GM21381 (cell line): ENCODE measurements at regions not wholly inside any gene's neighbourhood (a gene's known extent, or its start where the extent isn't known, plus 50 kb on each side); places are given as distances from the start of the nearest gene placed in this dataset.

Experiments
- ATAC-seq: cut with Tn5 transposase; IDR thresholded peaks from one replicate; pipeline ENCODE4 v1.9.1; 2021; ENCODE audit warnings: mild to moderate bottlenecking, moderate library complexity; ENCODE audit not compliant: unreplicated experiment

DNA sequence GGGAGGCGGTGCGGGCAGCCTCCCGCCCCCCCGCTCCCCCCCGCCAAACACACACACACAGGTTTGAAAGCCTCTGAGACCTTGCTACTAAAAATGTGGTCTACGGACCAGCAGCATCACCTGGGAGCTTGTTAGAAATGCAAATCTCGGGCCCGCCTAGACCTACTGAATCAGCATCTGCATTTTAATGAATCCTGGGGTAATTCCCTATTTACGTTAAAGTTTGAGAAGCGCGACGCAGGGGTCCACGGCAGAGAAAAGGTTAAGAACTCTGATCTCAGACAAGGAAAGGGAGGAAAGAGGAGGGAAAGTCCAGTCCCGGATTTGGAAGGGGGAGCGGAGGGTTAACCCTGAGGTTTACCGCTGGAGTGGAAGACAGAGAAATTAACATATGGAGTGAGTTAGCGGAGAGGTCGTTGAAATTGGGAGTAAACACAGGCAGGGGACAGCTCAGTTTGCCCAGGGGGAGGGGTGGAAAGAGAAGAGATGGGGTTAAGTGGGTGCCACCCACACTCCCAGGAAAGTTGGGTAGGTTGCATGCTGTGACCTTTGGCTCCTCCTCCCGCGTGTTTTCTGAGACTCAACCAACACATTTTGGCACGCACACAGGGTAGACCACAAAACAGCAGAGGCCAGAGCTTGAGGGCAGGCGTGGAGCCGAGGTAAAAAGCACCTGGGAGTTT, 483.6 kb downstream of the BCOR start:
- ATAC-seq, result peak; percentile 62

DNA sequence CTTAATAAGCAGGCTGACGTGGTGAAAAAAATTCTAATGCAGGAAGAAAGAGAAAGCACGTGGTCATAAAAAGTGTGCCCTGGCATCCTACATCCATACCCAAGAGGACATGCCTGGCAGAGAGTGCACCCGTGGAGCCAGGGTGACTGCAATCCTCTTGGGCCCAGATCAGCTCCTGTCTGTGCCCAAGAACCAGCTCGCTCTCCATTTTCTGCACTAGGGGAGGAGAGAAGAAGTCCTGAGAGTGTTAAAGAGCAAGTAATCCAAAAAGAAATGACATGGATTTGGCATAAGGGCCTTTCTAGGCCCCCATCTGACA, 483.1 kb downstream of the BCOR start:
- no peak for ATAC-seq

DNA sequence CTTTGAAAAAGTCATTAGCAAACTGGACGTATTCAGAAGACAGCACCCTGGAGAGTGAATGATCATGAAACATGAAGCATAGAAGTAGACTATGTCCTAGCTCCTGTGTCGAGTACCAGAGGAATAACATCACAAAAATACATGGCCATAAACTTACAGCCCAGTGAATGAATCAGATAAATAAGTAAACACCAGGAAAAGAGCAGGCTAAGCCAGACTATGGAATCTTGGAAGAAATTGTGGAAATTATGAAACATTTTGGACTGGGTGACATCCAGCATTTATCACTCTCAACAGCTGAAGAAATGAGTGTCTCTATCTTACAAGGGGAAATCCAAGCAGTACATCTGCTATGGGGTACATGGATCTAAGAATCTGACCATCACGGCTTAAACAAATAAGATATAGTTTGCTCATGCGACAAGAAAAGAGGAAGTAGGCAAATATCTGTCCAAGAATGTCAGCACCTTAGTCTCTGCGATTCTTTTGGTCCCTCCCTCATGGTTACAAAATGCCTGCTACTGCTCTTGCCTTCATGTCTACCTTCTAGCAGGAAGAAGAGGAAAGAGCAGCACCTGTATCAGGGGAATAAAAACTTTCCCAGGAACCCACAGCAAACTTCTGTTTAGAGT, 481.5 kb downstream of the BCOR start:
- ATAC-seq, result no peak

DNA sequence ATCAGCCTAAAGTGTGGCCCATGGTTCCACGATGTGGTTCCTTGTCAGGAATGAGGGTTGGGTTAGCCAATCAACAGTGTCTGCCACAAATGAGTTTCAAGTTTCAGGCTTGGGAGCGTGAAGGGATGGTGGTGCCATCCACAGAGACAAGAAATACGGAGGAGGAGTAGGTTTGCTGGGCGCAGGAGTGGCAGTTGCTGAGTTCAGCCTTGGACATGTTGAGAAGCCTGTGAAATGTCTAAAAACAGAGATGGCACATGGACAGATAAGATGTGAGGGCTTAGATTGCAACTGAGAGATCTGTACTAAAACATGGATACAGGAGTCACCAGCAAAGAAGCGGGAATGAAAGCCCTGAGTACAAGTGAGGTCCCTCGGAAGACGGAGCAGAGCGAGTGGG, 481.0 kb downstream of the BCOR start:
- ATAC-seq, result no peak

DNA sequence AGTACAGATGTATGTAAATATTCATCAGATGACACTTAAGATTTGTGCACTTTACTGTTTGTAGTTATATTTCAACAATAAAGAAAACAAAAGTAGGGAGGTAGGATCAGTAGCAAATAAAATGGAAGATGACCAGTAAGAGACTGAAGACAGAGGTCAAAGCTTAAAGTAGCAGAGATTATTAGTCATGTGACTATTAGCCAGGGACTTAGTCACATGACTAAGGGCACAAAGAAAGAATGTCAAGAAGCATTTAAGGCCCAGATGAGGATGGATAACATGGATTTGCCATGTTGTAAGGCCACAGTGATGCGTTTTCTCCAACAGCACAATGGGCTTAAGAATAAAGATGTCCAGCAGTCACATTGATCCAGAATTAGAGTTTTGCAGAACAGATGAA, 479.6 kb downstream of the BCOR start:
- no peak for ATAC-seq

DNA sequence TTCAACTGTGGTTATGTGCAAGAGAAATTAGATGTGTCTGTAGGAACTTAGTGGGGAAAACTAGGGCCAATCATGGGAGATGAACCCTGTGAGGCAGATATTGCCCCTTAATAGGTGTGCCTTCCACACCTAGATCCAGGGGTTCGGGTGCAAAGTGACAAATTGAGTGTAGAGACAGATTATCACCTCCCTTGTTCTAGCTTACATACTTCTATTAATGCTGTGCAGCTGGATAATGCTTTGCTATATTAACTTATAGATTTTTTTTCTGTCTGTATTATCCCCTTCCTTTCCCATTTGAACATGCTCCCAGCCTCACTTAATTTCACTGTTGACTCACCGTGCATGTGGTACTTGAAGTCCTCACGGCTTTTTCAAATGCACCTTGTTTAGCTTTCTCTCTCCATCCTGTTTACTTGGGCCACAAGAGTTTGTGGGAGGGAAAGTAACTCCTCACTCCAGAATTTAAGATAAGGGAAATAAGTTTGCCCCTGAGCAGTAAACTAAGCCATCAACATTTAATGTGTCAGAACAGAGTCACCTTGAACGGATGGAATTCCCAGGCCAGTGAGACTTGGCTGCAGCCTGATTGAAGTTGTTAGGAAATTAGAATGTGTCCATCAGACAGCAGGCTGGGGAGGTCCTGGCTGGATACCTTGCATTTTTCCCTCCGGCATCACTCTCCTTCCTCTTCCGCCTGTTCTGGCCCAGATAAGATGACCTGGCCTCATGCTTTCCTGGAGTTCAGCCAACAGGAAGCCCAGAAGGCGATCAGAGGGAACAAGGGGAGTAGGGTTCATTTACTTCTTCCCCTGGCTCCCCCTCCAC, 478.4 kb downstream of the BCOR start:
- ATAC-seq, result no peak

DNA sequence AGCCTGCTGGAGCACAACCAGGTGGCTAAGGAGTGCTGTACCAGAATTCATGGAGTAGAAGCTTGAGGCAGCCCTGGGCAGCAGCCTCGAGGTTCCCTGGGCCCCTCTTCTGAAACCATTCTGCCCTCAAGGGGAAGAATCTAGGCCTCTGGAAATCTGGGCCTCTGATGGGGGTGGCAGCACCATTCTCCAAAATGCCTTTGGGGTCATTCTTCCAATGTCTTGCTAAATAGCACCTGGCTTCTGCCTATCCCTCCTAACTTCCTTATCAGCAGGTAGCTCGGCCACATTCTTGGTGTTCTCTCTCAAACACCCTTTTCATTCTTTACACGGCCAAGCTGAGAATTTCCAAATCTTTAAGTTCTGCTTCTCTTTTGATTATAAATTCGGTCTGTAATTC, 473.6 kb downstream of the BCOR start:
- ATAC-seq, result no peak

DNA sequence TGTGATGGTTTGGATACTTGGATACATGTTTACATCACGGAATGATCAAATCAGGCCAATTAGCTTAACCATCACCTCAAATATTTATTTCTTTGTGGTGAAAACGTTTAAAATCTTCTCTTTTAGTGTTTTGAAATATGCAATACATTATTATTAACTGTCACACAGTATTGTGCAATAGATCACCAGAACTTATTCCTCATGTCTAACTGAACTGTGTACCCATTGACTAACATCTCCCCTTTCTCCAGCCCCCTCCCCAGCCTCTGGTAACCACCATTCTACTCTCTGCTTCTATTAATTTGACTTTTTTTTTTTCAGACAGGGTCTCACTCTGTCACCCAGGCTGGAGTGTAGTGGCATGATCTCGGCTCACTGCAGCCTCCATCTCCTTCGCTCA, 471.9 kb downstream of the BCOR start:
- no peak for ATAC-seq

DNA sequence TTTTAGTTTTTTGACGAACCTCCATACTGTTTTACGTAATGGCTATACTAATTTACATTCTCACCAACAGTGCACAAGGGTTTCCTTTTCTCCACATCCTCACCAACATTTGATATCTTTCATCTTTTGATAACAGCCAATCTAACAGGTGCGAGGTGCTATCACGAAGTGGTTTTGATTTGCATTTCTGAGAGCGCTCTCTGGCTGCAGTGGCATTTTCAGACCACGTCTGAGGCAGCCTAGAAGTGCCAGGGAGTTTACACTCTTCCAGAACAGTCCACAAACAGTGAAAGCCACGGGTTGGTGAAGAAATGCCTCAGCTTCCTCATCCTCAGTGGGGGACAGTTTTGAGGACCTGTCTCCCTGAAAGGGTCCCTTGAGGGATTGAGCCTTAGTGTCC, 471.0 kb downstream of the BCOR start:
- ATAC-seq, result no peak

DNA sequence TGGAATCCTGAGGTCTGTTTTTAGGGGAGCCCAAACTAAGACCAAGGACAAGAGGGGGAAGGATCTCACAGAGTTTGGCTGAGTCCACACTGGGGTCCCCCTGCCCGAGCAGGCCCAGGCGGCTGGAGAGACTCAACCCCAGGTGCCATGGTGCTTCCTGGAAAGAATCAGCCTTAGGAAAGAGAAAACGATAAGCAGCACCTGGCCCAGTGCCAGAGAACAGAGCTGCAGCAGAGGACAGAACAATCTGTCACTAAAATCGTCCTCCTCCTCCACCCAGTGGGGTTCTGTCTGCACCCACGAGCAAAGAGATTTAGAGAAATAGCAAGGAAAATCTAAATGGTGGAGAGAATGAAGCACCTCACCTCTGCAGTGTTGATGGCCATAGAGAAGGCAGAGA, 470.5 kb downstream of the BCOR start:
- ATAC-seq, result no peak

DNA sequence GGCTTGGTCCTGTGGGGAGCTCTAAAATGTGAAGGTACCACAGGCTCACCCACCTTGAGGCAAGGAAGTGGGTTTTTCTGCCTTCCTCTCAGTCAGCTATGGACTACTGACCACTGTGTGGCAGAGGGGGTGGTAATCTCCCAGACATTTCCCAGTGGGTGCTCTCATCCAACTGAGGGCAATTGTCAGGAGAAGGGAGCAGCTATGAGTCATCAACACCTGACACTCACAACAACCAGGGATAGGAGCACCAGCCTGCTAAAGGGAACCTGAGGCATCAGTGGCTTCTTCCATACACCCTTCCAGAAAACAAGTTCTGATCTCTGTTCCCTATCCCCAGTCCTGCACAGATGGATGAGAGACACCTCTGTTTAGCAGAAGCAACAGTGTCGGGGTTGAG, 468.8 kb downstream of the BCOR start:
- no peak for ATAC-seq

DNA sequence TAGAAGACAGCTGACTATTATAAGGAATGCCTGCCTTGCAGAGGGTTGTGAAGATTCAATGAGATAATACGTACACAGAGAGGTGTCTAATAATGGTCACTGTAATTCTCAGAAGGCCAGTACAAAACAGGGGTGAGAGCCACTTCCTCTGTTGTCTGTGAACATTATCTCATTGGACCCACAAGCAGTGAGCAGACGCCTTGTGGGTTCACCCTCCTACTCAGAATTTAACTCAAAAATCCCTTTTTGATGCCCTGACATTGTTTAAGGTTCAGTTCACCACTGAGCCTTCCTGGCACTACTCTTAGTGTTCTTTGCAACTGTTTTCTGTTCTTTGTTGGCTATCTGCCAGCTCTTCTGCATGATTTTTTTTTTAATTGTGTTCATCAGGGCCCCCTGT, 467.4 kb downstream of the BCOR start:
- ATAC-seq, result no peak

DNA sequence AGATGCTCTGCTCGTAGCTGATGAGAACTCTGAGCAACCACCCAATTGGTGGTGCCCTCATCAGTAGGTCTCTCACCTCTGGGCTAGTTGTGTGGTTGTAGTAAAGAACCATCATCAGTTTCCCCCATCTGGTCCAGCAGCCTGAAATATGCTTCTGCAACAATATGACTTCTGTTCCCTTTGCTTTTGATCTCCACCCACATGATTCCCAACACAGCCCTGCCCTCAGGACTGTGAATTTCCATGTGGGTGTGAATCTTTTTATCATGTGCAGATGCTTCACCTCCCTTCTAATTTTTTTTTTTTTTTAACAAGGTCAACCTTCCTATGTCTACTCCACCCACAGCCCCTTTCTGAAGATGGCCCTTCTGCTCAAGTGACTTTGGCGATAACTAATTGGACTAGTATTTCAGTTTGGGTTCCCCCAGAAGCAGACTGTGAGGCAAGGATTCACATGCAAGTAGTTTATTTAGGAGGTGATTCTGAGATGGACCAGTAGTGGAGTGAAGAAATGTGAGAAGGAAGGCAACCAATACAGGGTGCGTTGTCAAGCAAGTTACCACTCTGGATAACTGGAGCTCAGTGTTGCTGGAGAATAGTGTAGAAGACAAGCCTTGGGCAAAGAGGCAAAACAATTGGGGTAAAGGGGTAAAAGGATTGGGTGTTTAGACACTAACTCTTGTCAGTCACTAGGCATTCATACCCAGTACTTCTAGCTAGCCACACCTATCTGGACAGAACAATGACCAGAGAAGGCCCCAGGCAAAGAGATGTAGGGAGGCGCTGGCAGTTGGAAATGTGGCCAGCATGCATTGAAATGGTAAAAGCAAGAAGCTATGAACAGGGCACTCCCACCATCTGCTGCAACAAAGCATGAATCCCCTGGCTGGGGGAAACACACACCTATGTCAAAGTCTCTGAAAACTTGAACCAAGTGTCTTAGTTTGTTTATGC, 466.2 kb downstream of the BCOR start:
- ATAC-seq, result no peak

DNA sequence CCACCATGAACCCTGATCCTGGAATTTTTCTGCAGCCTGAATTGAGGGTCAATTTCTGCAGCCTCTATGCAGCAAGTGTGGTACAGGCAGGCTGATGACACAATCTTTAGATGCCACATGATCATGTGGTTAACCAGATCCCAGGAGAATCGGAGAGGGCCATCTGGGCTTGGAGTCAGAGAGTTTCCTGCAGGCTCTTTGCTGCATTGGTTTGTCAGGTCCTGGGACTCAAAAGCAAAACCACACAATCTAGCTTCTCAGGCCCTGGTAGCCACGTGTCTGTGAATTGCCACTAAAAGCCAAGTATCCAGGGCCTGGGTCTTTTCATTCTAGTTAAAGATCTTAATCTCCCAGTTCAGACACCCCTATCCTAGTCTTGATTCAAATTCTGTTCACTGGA, 464.5 kb downstream of the BCOR start:
- ATAC-seq, result no peak

DNA sequence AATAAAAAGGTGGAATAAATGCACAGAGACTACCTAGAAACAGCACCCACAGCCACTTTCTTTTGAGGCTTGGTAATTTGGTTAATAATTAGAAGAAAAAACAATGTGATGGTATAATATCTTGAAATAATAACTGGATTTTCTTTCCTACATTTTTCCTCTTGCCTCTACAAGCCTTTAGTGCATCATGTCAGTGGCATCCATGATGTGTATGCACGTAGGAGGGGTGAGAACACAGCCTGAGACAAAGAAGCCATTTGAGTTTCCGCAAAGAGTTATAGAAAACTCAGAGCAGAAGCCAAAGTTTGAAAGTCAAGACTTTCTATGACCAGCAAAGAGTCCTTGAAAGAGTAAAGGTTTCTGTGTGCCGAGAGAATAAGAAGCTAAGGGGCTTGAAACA, 461.3 kb downstream of the BCOR start:
- no peak for ATAC-seq

DNA sequence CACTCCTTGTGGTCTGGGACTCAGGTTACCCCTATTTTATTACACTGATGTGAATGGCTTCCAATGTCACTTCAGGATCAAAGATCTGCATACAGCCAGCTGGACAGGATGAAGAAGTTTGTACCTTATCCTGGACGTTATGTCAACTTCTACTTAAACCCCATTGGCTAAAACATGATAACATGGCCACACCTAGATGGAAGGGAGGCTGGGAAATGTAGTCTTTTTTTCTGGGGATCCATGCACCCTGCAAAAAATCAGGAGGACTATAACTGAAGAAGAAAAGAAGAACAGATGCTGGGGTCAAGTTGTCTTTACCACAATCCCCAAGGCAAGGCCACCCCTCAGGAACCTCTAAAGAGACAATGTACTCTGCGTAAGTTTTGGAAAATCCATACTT, 459.2 kb downstream of the BCOR start:
- no peak for ATAC-seq

DNA sequence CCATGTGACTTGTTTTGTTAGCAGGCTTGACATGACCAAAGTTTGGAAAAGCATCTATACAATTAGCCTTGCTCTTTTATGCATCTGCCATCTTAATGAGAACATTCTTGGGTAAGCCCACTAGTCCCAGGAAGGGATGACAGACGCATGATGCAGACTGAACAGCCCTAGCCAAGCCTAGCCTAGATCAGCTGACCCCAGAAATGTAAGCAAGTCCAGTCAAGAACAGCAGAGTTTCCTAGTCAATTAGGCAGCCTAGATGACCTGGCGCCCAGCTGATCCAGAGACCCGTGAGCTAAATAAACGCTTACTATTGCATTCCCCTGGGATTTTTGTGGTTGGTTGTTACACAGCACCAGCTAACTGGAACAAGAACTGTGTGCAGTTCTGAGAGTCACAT, 457.9 kb downstream of the BCOR start:
- ATAC-seq, result no peak

DNA sequence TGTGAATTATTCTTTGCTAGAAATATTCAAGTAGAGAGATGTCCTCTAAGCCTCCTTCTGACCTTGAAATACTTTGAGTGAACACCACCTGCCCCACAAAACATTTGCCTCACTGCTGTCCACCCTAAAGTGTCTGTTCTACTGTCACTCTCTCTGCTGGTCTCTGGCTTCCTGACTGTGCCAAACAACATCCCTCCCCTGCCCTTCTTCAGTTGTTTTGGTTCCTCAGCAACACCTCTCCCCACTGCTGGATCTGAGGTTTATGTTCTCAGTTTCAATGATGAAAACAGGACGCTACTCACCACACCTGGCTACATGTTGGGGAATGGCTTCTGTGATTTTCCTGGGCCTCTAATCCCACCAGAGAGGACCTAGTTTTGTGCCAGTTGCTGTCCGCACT, 456.9 kb downstream of the BCOR start:
- no peak for ATAC-seq

DNA sequence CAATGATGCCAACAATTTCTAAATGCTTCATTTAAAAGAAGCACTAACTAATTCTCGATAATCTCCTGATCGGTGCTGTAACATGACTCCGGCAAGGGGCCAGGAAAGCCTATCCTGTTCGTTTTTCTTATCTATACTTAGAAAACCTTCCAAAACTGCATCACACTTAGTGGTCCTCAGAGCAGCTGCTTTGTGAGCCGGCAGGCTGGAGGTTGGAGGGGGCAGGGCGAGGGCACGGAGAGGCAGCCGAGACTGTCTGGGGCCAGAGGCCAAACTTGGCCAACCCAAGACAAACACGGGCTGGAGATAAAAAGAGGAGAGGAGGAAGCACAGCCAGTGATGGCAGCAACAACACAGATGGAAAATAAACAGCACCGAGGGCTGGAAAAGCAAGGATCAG, 455.7 kb downstream of the BCOR start:
- no peak for ATAC-seq

DNA sequence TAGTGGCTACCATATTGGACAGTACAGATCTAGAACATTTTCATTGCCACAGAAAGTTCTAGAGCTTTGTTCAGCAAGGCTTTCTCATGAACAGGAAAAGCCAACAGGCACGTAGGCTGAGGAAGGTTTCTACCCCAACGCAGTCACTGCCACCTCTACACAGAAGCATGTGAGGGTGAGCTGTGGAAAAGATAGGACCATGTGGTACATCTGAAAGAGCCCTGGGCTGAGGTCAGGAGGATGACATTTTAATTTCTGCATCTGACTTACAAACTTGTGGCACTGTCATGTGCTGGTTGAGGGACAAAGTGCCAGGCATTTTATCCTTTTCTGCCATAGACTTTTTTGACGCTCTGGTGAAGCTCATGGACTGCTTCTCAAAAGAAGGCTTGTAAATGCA, 454.2 kb downstream of the BCOR start:
- ATAC-seq, result no peak

DNA sequence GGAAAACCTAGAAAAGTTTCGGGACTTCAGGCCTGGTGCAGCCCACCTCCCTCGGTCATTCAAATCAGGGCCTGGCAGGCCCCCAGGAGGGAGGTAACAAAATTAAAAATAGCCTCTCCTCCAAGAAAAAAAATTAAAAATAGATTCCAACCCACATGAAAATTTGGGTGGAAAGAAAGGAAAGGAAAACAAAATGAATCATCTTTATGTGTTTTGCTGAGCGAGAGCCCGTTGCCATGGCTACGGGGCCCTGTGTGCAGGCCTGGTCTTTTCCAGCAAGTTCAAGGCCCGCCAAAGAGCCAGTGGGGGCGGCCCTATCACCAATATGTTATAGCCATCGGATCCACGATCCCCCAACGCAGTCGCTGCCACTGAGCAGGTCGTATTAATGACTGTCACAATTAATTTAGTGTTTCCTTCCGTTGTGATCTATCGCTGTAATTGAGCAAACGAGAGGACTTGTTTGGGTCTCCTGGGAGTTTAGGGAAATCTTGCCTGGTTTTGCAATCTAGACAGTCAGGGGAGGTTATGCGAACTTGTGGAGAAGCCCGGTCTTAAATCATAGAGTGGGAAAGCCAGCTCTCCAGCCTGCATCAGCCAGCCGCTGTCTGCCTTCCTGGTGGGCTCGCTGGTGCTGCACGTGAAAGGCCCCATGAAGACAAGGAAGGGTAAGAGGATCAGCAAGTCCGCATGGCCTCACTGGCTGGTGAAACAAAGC, 452.4 kb downstream of the BCOR start:
- no peak for ATAC-seq
